ENCODE measurements at regions not wholly inside any gene's neighbourhood (a gene's known extent, or its start where the extent isn't known, plus 50 kb on each side); places are given as distances from the start of the nearest gene placed in this dataset.

DNA sequence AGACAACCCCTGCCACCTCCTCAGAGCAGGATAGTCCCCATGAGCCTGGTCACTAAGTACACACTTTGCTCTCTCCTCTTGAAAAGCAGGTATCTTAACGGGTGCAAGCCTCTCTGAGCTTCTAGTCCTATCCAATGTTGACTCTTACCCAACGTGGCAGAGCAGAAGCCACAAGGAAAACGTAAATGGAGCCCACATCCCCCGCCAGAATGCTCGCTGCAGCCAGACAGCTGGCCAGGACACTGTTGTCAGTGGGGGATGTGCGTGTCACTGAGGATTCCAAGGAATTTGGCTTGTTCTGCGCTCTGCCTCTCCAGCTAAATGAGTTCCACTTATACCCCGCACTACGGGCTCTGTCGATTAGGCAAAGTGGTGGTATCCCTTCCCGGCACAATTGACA lies 67.8 kb upstream of the IGF1R start:
- Mint-ChIP-seq H3K4me1 (ENCODE audit: unreplicated experiment) (peaks cover 8% of the 10 kb centered on the region), H3K36me3 (no peaks in the 10 kb centered on the region), H3K27me3 (peaks cover 37% of the 10 kb centered on the region), H3K9me3 (no peaks in the 10 kb centered on the region), H3K4me3 (no peak overlapping the region), H3K27ac (no peak overlapping the region)
- TF ChIP-seq, protein P1, sequence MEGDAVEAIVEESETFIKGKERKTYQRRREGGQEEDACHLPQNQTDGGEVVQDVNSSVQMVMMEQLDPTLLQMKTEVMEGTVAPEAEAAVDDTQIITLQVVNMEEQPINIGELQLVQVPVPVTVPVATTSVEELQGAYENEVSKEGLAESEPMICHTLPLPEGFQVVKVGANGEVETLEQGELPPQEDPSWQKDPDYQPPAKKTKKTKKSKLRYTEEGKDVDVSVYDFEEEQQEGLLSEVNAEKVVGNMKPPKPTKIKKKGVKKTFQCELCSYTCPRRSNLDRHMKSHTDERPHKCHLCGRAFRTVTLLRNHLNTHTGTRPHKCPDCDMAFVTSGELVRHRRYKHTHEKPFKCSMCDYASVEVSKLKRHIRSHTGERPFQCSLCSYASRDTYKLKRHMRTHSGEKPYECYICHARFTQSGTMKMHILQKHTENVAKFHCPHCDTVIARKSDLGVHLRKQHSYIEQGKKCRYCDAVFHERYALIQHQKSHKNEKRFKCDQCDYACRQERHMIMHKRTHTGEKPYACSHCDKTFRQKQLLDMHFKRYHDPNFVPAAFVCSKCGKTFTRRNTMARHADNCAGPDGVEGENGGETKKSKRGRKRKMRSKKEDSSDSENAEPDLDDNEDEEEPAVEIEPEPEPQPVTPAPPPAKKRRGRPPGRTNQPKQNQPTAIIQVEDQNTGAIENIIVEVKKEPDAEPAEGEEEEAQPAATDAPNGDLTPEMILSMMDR (conservative IDR thresholded peaks at IDR 0.05), result no peak
- peak; percentile 40 for DNase-seq (ENCODE audit: extremely low spot score, unreplicated experiment)

DNA sequence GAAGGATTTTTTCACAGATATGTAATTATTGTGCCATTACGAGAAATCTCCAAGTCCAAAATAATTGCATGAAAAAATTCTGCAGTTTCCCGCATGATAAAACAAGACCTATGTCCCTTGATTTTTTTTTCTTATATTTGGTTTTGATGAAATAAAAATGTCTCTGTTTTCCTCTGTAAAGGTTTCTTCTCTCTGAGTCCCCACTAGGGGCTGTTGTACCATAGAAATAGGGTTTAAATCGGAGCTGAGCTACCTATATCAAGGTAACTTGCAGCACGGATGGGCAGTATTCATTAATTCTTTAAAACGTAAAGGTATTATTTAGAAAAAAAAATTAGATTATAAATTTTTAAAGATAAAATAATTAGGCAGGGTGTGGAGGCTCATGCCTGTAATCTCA lies 66.6 kb upstream of the IGF1R start:
- Mint-ChIP-seq H3K27me3 (peaks cover 44% of the 10 kb centered on the region), H3K36me3 (no peaks in the 10 kb centered on the region), H3K27ac (no peak overlapping the region), H3K4me3 (no peak overlapping the region), H3K9me3 (no peaks in the 10 kb centered on the region), H3K4me1 (ENCODE audit: unreplicated experiment) (peaks cover 13% of the 10 kb centered on the region)
- DNase-seq (ENCODE audit: extremely low spot score, unreplicated experiment), result no peak
- TF ChIP-seq, protein P1 (conservative IDR thresholded peaks at IDR 0.05), result peak; percentile 65

GRCh38 chr15:98582900-98583554 lies 65.3 kb upstream of the IGF1R start:
- H3K27me3 Mint-ChIP-seq, result peaks cover 44% of the 10 kb centered on the region

DNA sequence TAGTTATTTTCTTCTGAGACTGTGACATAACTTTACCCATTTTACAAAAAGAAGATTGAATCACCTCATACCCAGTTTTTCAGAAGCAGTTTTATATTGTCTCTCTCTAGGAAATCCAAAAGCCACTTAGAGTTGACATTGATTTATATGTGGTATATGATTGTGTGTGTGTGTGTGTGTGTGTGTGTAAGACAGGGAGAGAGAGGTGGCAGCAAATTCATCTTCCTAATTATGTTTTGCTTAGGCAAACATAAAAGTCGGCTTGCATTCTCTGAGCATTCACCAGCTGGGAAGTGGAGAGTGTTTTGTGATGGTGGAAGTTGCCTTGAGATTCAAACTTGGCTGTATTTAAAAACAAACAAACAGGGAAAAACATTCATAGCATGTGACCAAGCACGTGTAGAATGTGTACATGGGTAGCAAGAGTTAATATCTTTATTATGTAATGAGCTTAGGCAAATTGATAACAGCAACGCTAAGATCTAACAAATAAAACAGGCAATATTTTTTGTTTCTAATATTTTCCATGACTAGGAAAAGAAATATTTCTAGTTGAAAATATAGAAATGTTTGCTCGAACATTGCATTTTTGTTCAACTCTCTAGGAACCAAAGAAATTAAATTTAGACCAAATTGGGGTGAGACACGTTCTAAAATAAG lies 64.4 kb upstream of the IGF1R start:
- H3K27ac Mint-ChIP-seq, result no peak overlapping the region
- TF ChIP-seq, protein P1 (conservative IDR thresholded peaks at IDR 0.05), result no peak
- no peaks in the 10 kb centered on the region for H3K36me3 Mint-ChIP-seq
- peaks cover 44% of the 10 kb centered on the region for H3K27me3 Mint-ChIP-seq
- no peak overlapping the region for H3K4me3 Mint-ChIP-seq
- H3K9me3 Mint-ChIP-seq, result no peaks in the 10 kb centered on the region
- DNase-seq (ENCODE audit: extremely low spot score, unreplicated experiment), result no peak
- H3K4me1 Mint-ChIP-seq (ENCODE audit: unreplicated experiment), result peaks cover 13% of the 10 kb centered on the region

More at GRCh38 chr15:98582900-98583554, 65.3 kb upstream of the IGF1R start:
- no peak for DNase-seq (ENCODE audit: extremely low spot score, unreplicated experiment)
- Mint-ChIP-seq H3K9me3 (no peaks in the 10 kb centered on the region), H3K36me3 (no peaks in the 10 kb centered on the region), H3K27ac (no peak overlapping the region), H3K4me3 (no peak overlapping the region), H3K4me1 (ENCODE audit: unreplicated experiment) (peaks cover 13% of the 10 kb centered on the region)
- TF ChIP-seq, protein P1 (conservative IDR thresholded peaks at IDR 0.05), result no peak

DNA sequence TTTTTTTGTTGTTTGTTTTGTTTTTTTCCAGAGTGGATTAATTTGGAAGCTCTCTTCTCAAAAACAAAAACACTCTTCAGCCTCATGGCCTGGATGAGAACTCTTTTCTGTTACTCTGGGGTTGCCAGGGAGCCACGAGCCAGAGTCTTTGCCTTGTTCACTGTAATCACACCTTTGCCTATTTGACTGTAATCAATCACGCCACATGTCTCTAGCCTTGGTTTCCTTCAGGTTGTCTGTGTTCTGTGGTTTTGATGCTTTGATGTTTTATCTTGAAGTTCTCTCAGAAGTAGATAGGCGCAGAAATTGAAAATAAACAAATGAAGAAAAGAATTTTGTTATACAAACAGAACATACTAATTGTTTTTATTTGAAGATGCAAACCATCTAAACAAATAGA lies 62.3 kb upstream of the IGF1R start:
- Mint-ChIP-seq H3K4me3 (no peak overlapping the region), H3K9me3 (no peaks in the 10 kb centered on the region), H3K27me3 (peaks cover 48% of the 10 kb centered on the region), H3K36me3 (no peaks in the 10 kb centered on the region), H3K4me1 (ENCODE audit: unreplicated experiment) (peaks cover 9% of the 10 kb centered on the region), H3K27ac (no peak overlapping the region)
- DNase-seq (ENCODE audit: extremely low spot score, unreplicated experiment), result no peak
- TF ChIP-seq, protein P1 (conservative IDR thresholded peaks at IDR 0.05), result no peak
